ENCODE measurements at regions not wholly inside any gene's neighbourhood (a gene's known extent, or its start where the extent isn't known, plus 50 kb on each side); places are given as distances from the start of the nearest gene placed in this dataset.

DNA sequence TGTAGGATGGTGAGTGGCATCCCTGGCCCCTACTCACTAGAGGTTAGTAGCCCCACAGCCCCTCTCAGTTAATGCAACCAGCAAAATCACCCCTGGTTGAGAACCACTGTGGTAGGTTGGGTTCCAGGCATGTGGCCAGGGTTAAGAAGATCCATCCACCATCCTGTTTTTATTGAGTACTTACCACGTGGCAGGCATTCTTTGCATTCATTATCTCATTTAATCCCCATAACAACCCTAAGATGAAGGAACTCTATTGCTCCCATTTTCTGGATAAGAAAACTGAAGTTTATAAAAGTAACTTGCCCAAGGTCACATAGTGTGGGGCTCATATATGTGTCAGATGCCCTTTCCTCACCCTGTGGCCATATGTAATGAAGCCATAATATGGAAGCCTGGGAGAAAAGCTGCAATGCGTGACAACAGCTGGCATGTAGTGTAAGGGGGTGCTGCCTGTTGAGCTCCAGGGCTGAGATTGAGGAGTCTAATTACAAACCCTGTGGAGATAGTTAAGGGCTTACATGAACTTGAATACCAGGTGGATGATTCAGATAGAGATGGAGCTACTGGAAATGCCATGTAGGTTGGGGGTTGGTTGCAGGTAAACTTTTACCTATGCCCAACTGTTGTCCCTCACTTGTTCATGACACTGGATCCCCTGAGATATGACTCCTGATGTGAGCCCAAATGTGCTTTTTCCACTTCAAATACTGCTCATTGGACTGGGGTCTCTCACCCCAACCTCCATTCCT is 100.2 kb upstream of the PGRMC2 start:
- DNase-seq (ENCODE audit: low spot score): no peak

DNA sequence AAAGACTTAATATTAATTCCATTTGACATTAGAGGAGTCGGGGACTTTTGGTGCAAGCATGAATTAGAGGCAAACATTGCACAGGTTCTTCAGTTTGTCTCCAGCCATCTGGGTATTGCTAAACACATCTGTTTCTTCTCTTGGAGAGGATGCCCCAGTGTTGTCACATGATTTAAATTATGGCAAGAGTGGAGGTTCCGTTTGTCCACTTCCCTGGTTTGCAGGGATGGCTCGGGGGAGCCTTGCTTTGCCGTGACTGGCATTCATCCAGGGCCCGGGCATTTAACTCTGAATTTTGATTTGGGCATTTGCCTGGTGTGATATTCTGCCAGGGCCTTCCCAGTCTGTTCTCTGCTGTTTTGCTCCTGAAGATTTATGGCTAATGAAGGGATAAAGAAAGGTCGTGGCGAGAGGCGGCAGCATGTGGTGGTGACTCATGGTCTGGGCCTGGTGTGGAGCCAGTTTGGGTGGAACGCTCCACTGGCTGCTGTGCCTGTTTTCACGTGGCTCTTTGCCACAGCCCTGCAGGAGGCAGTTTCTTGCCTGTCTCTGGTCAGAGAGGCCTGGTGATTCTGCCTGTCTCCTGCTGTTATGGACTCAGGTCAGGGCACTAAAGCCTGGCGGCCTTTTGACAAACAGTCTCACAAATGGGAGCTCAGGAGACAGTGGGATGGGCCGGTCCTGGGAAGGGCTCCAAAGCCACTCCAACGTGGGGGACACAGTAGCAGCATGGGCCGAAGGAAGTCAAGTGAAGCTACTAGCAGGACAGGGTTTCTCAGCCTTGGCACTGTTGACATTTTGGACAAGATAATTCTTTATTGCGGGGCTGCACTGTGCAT is 99.4 kb upstream of the PGRMC2 start:
- peak; percentile 91 for DNase-seq (ENCODE audit: low spot score)

DNA sequence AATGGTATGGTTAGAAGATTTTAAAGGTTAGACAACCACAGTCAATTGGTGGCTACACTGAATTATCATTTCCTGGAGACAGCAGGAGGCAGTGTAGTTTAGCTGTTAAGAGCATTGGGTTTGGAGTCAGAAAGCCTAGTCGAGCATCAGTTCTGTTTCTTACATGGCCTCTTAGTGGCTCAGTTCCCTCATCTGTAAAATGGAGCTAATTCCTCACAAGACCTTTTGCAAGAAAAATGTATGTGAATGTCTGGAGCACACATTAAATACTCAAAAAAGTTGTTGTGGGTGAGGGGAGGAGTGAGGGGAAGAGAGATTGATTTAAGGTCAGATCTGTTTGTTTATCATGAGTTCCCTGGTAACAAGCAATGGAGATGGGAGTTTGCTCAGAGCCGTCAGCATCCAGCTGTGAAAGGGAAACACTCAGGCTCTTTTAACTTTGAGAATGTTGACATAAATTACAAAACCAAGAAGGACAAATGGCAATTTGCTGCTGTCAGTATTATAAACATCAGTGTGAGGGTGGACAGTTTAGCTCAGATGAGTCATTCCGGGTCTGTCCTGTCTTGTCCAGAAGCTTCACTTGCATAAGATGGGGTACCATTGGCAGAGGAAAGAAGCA is 98.2 kb upstream of the PGRMC2 start:
- DNase-seq (ENCODE audit: low spot score): no peak

DNA sequence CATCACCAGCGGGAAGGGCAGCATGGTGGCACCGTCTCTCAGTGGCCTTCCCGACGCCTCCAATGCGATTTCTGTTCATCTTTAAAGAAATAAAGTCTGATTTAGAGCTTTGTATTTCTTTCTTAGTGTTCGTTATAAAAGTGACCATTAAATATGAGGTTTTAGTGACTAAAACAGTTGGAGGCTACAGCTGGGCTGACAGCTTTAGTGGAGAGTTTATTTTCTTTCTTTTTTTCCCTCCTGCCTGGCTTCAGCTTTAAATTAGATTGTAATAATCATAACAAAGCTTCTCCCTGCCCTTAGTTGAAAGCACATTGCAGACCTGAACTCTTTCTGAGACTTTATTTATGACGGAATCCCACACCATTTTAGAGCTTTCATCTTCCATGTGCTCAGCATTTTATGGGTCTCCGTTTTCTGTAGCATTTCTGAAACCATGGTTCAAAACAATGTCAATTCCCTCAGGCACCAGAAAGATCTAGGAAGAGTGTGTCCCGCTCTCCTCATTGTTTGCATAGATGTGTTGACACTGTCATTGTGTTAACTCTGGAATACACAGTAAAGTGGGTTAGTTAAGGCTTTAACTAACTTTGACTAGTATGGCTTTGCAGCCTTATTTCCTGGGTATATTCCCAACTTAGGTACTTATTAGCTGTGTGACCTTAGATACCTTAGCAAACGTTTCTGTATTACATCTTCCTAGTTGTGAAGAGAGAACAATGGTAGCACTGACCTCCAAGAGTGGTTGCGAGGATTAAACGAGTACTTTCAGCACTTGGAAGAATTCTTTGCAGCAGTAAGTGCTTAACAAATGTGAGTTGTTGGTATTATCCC is 97.4 kb upstream of the PGRMC2 start:
- no peak for DNase-seq (ENCODE audit: low spot score)

DNA sequence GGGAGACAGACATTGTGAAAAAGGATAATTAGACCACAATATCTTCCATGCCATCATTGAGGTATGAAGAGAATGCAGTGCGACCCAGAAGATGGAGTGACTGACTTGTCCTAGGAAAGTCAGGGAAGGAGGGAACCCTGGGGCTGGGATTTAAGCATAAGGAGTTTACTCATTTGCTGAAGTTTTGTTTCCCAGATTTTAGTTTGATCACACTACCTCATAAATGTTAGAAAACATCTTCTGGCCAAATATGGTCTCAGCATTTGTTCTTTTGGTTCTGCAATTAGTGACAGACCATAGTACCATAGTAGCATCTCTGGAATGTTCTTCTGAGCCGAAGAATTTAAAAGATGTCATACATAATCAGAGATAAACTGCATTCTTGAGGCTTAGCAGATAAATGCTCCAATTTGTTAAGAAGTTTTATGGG is 96.5 kb upstream of the PGRMC2 start:
- DNase-seq (ENCODE audit: low spot score): no peak

DNA sequence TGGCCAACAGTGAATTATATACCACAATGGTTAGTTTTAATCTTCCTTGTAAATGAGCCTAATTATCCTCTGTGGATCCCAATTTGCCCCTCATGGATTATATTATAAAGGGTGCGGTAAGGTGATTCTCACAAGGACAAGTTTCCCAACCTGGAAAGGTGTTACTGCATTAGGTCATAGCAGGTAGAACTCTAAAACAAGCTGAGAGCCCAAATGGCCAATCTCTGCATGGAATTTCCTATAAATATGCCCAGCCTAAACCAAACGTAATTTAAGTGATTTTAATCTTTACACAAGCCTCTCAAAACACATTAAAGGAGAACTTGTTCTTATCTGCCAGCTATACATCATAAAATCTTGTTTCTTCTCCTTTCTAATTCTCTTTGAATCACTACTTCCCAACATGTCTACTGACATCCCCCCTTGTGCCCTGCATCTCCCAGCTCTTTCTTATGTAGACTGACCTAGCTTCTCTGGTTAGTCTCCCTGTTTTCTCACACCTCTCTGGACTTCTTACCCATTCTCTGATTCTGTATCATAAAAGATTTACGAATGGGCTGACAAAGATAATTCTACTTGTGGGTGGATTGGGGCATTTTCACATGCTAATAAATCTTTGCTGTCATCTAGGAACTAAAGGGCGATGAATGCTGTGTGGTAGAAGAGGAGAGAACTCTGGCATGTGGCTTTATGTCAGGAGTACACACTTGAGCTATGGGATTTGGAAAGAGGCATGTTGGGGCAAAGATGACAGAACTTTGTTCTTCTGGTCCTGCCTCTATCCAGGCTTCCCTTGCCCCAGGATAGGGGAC is 94.3 kb upstream of the PGRMC2 start:
- DNase-seq (ENCODE audit: low spot score): no peak

DNA sequence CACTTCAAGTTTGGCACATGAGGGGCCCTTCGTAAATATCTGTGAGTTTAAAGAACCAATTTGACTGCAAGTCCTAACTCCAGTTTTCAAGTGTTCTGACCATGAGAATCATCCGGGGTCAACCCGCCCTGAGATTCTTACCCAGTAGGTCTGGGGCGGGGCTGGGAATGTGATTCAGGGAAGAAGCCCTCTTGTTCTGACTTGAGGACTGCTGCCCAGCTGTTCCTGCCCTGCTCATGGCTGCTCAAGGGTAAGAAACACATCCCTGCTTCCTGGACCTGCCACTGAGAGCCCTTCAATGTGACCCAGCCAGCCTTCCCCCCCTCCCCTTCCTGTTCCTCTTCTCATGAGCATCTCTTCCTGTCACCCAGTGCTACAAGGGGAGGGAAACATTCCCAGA is 92.7 kb upstream of the PGRMC2 start:
- no peak for DNase-seq (ENCODE audit: low spot score)

DNA sequence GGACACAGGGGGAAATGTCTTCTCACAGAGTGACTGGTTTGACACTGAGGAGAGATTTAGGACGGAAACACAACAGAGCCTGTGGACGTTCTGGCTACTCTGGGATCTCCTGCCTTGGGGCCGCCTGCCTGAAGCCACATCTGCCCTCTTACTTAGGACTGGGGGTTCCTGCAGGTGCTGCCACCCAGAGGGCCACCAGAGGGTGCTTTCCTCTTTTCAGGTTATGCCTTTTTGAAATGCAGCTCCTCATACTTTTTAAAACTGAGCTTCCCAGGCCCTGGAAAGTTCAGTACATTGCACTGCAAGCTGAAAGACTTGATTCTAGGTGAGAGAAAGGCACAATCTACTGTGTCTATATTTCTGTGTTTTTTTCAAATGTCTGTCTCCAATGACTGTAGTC is 92.2 kb upstream of the PGRMC2 start:
- no peak for DNase-seq (ENCODE audit: low spot score)

DNA sequence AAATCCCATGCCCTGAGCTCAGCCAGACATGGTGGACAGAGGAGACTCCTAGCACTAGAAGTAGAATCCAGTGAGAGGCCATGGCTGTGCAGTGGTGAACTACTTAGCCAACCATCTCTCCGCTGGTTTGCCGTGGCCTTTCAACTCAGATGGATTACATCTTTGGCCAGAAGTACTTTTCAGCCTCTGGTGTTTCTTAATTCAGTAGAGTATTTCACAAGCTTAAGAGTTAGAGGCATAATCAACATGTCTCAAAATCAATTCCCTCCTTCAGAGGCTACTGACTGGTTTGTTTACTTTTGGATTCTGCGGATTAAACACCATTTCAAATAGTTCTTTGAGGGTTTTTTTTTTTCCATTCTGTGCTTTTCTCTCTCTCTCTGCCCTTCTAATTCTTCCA is 91.1 kb upstream of the PGRMC2 start:
- DNase-seq (ENCODE audit: low spot score): no peak

DNA sequence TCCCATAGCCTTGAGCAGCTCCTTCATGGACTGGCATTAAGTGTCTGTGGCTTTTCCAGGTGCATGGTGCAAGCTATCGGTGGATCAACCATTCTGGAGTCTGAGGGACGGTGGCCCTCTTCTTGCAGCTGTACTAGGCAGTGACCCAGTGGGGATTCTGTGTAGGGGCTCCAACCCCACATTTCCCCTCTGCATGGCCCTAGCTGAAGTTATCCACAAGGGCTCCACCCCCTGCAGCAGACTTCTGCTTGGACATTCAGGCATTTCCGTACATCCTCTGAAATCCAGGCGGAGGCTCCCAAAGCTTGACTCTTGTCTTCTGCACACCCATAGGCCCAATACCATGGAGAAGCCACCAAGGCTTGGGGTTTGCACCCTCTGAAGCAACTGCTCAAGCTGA is 89.3 kb upstream of the PGRMC2 start:
- DNase-seq (ENCODE audit: low spot score): no peak

DNA sequence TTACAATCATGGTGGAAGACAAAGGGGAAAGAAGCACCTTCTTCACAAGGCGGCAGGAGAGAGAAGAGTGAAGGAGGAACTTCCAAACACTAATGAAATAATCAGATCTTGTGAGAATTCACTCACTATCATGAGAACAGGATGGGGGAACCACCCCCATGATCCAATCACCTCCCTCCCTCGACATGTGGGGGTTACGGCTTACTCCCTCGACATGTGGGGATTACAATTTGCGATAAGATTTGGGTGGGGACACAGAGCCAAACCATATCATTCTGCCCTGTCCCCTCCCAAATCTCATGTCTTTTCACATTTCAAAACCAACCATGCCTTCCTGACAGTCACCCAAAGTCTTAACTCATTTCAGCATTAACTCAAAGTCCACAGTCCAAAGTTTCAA is 88.7 kb upstream of the PGRMC2 start:
- DNase-seq (ENCODE audit: low spot score): no peak

DNA sequence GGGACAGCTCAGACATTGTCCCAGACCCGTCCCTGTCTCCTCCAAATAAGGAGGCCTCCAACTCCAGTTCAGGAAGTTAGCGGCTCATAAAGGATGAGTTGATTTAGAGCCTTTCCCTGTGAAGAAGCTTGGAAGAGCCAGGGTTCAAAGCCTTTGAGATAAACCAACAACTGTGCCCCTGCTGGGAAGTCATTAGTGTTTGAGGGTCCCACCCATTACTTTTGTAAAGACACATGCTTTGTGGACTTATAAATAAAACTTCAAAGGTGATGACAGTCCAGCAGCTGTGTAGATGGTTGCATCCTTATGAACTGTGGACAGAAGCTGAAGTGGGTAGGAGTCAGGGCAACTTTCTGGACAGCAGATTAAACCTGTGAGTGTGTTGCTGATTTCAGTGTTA is 86.0 kb upstream of the PGRMC2 start:
- DNase-seq (ENCODE audit: low spot score): no peak

DNA sequence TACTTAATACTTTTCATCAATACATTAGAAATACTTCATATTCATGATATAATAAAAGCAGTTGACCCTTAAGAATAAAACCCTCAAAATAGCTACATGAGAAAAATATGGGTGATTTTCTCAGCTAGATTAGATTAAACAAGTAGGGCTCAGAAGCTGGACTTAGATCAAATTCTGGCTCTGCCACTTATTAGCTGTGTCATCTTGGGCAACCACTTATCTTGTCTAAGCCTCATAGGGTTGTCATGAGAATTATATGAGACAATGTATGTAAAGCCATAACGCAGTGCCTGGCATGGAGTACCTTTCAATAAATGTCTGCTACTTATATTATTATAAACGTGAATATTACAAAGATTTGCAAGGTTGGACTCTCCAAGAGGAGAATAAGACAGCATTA is 84.3 kb upstream of the PGRMC2 start:
- no peak for DNase-seq (ENCODE audit: low spot score)

DNA sequence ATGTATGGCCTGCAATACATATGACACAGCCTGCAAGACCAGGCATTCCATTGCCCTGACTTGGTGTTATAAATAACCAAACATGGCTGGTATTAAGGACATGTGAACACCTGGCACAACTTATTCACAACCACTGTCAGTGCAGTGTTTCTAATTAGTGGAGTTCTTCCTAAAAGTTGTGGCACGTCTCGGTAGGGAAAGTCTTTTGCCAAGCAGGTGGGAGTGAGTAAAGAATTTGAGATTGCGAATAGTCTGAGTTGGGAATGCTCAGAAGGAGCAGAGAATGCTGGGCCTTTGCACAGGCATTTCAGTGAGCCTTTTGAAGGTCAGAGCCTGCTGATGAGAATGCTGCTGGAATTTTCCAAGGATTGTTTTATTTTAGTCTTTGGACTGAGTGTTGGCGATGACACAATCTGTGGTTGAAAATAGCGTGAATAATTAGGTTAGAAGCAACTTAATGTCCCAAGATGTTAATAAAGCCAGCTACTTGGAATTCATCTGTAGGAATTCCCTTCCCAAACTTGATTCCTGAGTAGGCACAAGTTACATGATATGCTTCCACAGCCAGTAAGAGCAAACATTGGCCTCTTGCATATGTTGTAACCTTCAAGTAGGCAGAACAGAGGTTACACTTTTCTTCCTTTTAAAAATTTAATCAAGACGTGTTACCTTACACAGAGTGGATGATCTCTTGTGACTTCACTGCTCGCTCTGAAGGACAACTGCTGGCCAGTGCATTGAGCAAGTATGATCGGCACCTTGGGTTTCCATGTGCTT is 83.6 kb upstream of the PGRMC2 start:
- no peak for DNase-seq (ENCODE audit: low spot score)

DNA sequence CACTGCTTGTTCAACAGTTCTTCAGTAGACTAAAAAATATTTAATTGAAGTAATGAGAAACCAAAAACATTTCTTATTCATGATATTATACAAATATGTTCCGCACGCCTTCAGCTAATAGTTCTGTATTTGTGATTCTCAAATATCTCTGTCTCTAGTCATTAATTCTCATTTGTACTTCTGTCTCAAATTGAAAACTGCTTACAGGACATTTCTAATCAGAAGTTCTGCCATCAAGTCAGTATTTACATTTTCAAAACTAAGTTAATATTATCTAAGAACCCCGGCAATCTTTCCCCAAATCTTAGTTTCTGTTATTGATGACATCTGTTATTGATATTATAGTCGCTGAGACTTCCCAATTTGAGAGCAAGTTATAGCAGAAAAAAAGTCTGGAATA is 78.6 kb upstream of the PGRMC2 start:
- no peak for DNase-seq (ENCODE audit: low spot score)

DNA sequence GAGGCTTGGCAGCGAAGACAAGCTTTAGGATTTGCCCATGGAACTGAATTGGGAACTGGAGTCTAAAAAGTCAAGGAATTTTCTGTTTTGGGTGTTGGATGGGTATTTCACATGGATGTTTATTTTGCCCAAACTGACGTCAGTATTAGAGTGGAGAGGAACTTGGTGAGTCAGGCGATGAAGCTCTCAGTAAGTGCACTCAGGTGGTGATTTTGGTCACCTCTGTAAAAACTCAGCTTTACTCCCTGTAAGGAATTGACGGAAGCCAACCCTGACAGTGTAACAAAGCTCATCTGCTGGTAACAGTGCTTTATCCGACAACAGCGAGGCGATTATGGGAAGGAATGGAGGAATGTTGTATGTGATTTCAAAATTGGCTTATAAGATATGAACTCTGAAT is 77.0 kb upstream of the PGRMC2 start:
- DNase-seq (ENCODE audit: low spot score): no peak

DNA sequence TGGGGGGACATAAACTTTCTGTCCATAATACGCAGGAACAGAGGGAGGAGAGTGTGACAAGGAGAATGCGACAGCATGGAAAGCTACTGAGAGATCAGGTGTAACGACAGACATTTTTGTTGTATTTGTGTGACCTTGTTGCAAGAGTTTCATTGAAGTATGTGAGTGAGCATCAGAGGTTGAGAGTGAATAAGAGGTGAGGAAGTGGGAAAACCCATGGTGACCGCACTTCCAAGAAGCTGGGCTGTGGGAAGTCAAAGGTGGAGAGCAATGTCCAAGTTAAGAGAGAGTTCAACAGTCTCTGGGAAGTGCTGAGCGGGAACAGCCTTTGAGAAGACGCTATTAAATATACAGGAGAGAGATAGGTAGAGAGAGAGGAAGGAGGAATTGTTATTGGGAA is 76.4 kb upstream of the PGRMC2 start:
- DNase-seq (ENCODE audit: low spot score): no peak

DNA sequence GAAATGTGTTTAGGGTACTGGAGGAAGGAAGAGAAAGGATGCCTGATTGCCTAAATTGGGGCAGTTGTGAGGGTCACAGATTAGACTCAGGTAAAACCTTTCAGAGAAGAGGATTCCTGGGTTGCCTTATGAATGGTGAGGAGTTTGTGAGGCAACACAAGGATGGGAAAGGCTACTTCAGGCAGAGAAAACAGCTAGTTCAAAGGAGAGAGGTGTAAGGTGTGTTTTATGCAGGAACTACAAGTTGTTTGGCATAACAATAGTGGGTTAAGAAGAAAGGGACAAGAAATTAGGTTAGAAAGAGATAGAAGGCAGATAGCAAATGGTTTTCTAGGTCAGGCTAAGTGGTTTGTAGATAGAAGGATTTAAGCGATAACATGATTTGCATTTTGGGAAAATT is 75.1 kb upstream of the PGRMC2 start:
- no peak for DNase-seq (ENCODE audit: low spot score)

DNA sequence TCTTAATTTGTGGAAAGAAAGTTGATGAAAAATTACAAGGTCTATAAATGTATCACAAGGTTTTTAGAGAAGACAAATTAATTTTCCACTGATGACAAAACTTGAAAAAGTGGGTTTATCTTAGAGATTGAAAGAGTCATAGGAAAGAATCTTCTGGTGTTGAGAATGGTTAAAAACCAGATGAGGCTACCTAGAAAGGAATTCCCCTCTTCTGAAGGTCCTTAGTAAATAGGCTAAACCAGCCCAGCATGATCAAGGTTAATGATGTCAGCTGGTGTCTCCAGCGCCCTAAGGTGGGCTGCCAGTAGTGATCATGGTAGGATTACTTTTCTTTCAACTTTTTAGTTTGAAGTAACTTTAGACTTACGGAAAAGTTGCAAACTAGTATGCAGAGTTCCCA is 71.8 kb upstream of the PGRMC2 start:
- DNase-seq (ENCODE audit: low spot score): no peak

DNA sequence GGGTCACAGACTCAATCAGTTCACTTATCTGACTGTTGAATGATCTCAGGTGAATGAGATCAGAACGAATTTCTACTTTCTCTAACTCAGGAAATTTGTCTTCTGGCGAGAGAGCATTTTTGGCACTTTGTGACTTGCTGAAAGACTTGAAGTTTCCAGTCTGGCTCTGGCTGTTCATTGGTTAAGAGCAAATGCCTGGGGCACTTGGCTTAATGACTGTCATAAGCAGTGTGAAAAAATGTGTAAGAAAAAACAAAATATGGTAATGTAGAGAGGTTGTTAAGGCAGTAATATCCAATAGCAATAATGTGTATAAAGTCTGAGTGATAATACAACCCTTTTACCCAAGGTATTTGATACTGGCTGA is 71.3 kb upstream of the PGRMC2 start:
- no peak for DNase-seq (ENCODE audit: low spot score)
